Mesothelial cell of epicardium (in vitro differentiated cells): ENCODE measurements at regions not wholly inside any gene's neighbourhood (a gene's known extent, or its start where the extent isn't known, plus 50 kb on each side); places are given as distances from the start of the nearest gene placed in this dataset.

Source experiments
- DNase-seq, 2 experiments: peaks; one replicate each; pipeline ENCODE4 v3.0.0; 2021; ENCODE audit warnings: low spot score in 2 of 2; ENCODE audit not compliant: unreplicated experiment in 2 of 2
- H3K27ac Mint-ChIP-seq: 2 replicates; pipeline ENCODE4 v1.8.0; 2021; ENCODE audit warnings: mixed read lengths
- H3K27me3 Mint-ChIP-seq: 2 replicates; pipeline ENCODE4 v1.8.0; 2021; ENCODE audit warnings: low read depth, mixed read lengths
- H3K36me3 Mint-ChIP-seq: 2 replicates; pipeline ENCODE4 v1.8.0; 2021; ENCODE audit warnings: mixed read lengths
- H3K4me1 Mint-ChIP-seq: 2 replicates; pipeline ENCODE4 v1.8.0; 2021; ENCODE audit warnings: mixed read lengths
- H3K4me3 Mint-ChIP-seq: 2 replicates; pipeline ENCODE4 v1.8.0; 2021; ENCODE audit warnings: mild to moderate bottlenecking, moderate library complexity, mixed read lengths
- H3K9me3 Mint-ChIP-seq: 2 replicates; pipeline ENCODE4 v1.8.0; 2021; ENCODE audit warnings: mixed read lengths
- TF ChIP-seq, protein P1 (sequence below): fragments of 200-600 bp; sonication (generic); IDR thresholded peaks from one replicate; pipeline ENCODE4 v1.5.0; 2021; ENCODE audit warnings: antibody characterized with exemption; ENCODE audit not compliant: unreplicated experiment

DNA sequence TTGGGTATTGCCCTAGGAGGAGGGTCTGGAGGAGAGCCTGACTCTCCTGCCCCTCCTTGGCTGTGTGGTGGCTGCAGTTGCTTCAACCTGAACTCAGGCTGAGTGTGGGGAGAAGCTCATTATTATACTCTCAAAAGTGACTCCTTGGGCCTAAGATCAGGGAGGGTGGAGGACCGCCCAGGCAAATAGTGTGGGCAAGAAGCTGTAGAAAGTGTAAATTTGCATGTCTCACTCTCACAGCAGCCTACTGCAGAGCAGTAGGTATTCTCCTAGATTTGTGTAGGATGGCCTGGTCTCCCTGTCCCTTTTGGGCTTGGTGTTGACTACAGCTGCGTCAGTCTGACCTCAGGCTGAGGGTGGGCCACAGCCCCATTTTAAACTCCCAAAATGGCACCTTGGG is 156.1 kb downstream of the ZNF330 start:
- Mint-ChIP-seq H3K27ac (no peak overlapping the region), H3K4me3 (no peak overlapping the region), H3K27me3 (peaks cover 1% of the 10 kb centered on the region), H3K36me3 (no peaks in the 10 kb centered on the region), H3K4me1 (no peaks in the 10 kb centered on the region), H3K9me3 (peaks cover 43% of the 10 kb centered on the region)
- no peak for DNase-seq
- TF ChIP-seq, protein P1, sequence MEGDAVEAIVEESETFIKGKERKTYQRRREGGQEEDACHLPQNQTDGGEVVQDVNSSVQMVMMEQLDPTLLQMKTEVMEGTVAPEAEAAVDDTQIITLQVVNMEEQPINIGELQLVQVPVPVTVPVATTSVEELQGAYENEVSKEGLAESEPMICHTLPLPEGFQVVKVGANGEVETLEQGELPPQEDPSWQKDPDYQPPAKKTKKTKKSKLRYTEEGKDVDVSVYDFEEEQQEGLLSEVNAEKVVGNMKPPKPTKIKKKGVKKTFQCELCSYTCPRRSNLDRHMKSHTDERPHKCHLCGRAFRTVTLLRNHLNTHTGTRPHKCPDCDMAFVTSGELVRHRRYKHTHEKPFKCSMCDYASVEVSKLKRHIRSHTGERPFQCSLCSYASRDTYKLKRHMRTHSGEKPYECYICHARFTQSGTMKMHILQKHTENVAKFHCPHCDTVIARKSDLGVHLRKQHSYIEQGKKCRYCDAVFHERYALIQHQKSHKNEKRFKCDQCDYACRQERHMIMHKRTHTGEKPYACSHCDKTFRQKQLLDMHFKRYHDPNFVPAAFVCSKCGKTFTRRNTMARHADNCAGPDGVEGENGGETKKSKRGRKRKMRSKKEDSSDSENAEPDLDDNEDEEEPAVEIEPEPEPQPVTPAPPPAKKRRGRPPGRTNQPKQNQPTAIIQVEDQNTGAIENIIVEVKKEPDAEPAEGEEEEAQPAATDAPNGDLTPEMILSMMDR = no peak

GRCh38 chr4:141387299-141387698 is 166.6 kb downstream of the ZNF330 start:
- H3K27ac Mint-ChIP-seq = no peak overlapping the region

DNA sequence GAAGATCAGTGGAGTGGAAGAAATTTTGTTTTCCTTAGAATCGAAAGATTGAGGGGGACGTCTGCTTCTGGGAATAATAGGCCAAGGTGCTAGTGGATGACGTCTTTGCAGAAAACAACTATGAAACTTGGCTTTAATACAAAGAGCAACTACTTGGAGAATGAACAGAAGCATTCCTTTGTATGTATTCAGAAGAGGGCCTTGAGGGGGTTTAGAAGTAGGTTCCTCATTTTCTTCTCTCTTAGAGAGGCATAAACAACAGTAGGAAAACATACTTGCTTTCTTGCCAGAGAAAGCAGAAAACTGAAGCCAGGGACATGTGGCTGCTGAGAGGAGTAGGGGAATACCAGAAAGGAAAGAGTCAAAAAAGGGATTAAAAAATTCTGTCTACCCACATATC is 167.8 kb downstream of the ZNF330 start:
- Mint-ChIP-seq H3K27me3 (no peaks in the 10 kb centered on the region), H3K36me3 (no peaks in the 10 kb centered on the region), H3K4me1 (peaks cover 10% of the 10 kb centered on the region), H3K27ac (peak overlapping the region; percentile 59), H3K9me3 (peaks cover 3% of the 10 kb centered on the region), H3K4me3 (no peak overlapping the region)
- no peak for DNase-seq
- TF ChIP-seq, protein P1 = no peak

More at GRCh38 chr4:141387299-141387698, 166.6 kb downstream of the ZNF330 start:
- peaks cover 7% of the 10 kb centered on the region for H3K9me3 Mint-ChIP-seq
- H3K27me3 Mint-ChIP-seq = no peaks in the 10 kb centered on the region
- TF ChIP-seq, protein P1 = no peak
- no peak for DNase-seq
- H3K4me1 Mint-ChIP-seq = peaks cover 10% of the 10 kb centered on the region
- H3K4me3 Mint-ChIP-seq = no peak overlapping the region
- H3K36me3 Mint-ChIP-seq = no peaks in the 10 kb centered on the region

DNA sequence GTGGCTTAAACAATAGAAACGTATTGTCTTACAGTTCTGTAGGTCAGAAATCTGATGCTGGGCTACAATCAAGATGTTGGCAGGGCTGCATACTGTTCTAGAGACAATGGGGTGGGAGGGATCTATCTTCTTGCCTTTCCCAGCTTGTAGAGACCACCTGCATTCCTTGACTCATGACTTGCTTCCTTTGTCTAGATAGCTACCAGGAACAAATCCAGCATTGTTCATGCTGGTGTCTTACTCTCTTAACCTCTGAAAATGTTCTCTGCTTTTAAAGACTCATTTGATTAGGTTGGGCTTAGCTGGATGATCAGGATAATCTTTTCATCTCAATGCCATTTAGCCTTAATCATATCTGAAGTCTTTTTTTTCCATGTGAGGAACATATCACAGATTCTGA is 169.0 kb downstream of the ZNF330 start:
- DNase-seq = no peak
- peaks cover 10% of the 10 kb centered on the region for H3K4me1 Mint-ChIP-seq
- H3K27ac Mint-ChIP-seq = no peak overlapping the region
- H3K27me3 Mint-ChIP-seq = no peaks in the 10 kb centered on the region
- no peak overlapping the region for H3K4me3 Mint-ChIP-seq
- TF ChIP-seq, protein P1 = no peak
- H3K9me3 Mint-ChIP-seq = peaks cover 3% of the 10 kb centered on the region
- no peaks in the 10 kb centered on the region for H3K36me3 Mint-ChIP-seq

- TF ChIP-seq, protein P1 = no peak
- no peaks in the 10 kb centered on the region for H3K27me3 Mint-ChIP-seq
- H3K9me3 Mint-ChIP-seq = peaks cover 3% of the 10 kb centered on the region
- no peak for DNase-seq
- H3K4me3 Mint-ChIP-seq = no peak overlapping the region
- H3K4me1 Mint-ChIP-seq = peaks cover 10% of the 10 kb centered on the region
- no peaks in the 10 kb centered on the region for H3K36me3 Mint-ChIP-seq
- no peak overlapping the region for H3K27ac Mint-ChIP-seq
These were observed 169.9 kb downstream of the ZNF330 start for GRCh38 chr4:141390571-141390970.

DNA sequence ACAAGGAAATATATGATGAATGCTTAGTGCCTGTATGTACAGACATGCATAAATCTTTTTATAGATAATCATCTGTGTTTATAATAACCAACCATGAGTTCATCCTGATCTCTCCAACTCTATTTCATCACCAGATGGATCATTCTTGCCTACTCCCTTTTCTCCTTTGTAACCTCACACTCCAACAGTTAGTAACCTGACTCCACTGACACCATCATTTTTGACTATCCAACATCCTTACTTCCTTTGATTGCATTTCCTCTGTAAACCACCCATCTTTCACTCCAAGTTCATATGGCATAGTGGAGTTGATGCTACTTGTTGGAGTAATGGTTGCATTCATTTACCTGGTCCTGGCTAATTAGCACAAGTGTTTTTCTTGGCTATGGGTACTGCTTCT is 170.6 kb downstream of the ZNF330 start:
- no peak overlapping the region for H3K4me3 Mint-ChIP-seq
- TF ChIP-seq, protein P1 = no peak
- peaks cover 10% of the 10 kb centered on the region for H3K4me1 Mint-ChIP-seq
- no peaks in the 10 kb centered on the region for H3K36me3 Mint-ChIP-seq
- peaks cover 7% of the 10 kb centered on the region for H3K9me3 Mint-ChIP-seq
- H3K27ac Mint-ChIP-seq = no peak overlapping the region
- no peaks in the 10 kb centered on the region for H3K27me3 Mint-ChIP-seq
- no peak for DNase-seq
